ENCODE measurements at regions not wholly inside any gene's neighbourhood (a gene's known extent, or its start where the extent isn't known, plus 50 kb on each side); places are given as distances from the start of the nearest gene placed in this dataset.

DNA sequence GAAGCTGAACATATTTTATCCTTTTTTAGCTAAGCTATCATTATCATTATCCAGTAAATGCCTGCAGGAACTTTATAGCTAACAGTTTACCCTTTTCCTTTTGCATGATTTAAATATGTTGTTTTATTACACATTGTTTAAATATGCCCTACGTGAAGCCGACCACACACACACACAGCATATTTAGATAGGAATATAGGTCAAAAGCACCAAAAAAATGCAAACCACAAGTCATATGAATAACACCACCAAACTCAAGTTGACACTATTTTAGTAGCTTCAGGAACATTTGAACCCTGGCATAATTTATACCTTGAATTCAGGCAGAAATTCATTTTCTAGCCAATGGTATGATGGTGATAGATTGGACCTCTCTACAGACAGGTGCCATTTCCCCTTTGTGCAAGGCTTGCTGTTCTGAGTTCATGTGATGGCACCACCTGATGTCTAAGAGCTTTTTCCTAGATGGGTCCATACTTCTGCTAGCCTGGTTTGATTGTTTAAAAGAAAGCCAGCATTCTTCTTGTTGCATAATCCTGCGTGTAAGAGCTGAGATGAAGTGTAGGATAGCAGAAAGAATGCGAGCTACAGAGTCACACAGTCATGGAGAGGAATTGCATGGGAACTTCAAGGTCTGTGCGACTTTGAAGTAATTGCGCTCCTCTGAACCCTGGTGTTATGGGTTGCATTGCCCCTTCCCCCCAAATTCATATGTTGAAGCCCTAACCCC, 454.8 kb upstream of the SOX5 start:
- WGBS (ENCODE audit: insufficient coverage, low lambda C conversion rate), result no CpG with 5 or more reads among the region's 6 CpGs

DNA sequence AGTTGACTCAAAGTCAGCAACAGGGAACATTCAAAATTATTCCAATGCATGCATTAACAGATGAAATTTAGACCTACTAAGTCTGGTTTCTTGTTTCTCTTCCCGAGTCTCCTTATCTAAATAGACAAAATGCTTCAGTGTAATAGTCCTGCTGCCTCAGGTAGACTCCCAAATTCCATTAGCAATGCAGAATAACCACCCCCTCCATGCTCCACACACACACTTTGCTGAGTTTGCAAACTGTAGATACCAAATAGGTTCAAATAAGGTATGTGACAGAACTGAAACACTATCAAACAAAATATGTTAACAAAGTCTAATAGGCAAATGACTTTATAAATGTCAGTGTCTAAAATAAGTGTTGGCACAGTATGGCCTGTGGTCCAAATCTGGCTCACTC, 451.1 kb upstream of the SOX5 start:
- H3K4me1 ChIP-seq (ENCODE audit: control insufficient read depth, insufficient read depth, low read length), result no peaks in the 10 kb centered on the region
- WGBS (ENCODE audit: insufficient coverage, low lambda C conversion rate), result 71% methylated on average over 1 of the region's 1 CpG
- no peaks in the 10 kb centered on the region for H3K36me3 ChIP-seq (ENCODE audit: control insufficient read depth, insufficient read depth, low read length)
- no peaks in the 10 kb centered on the region for H3K27me3 ChIP-seq (ENCODE audit: control insufficient read depth, insufficient read depth, low read length)
- DNase-seq, result no peak
- no peak overlapping the region for H3K4me3 ChIP-seq (ENCODE audit: low read length)
- no peaks in the 10 kb centered on the region for H3K9me3 ChIP-seq (ENCODE audit: control insufficient read depth, low read depth, low read length)
- no peak overlapping the region for H3K27ac ChIP-seq (ENCODE audit: low read length)

More for the DNA sequence above, 454.8 kb upstream of the SOX5 start:
- Histone ChIP-seq H3K4me1 (ENCODE audit: control insufficient read depth, insufficient read depth, low read length) (no peaks in the 10 kb centered on the region), H3K27me3 (ENCODE audit: control insufficient read depth, insufficient read depth, low read length) (no peaks in the 10 kb centered on the region), H3K36me3 (ENCODE audit: control insufficient read depth, insufficient read depth, low read length) (no peaks in the 10 kb centered on the region), H3K27ac (ENCODE audit: low read length) (no peak overlapping the region), H3K4me3 (ENCODE audit: low read length) (no peak overlapping the region), H3K9me3 (ENCODE audit: control insufficient read depth, low read depth, low read length) (no peaks in the 10 kb centered on the region)
- no peak for DNase-seq

DNA sequence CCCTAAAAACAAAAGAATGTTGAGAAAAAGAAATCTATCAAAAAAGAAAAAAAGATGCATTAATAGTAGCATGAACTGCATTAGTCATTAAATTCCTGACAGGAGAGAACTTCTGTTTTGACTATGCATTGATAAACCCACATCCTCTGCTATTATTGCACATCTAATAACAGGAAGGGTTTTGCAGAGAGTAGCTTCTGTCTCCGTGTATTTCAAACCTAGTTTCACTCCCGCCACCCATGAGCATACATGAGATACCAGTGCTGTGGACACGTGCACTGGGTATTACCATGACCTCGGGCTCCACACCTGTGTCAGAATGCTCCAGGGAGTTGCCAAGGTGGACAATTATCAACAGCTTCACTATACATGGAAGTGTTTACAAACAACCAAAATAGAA, 449.1 kb upstream of the SOX5 start:
- H3K27me3 ChIP-seq (ENCODE audit: control insufficient read depth, insufficient read depth, low read length), result no peaks in the 10 kb centered on the region
- no peaks in the 10 kb centered on the region for H3K4me1 ChIP-seq (ENCODE audit: control insufficient read depth, insufficient read depth, low read length)
- no peaks in the 10 kb centered on the region for H3K36me3 ChIP-seq (ENCODE audit: control insufficient read depth, insufficient read depth, low read length)
- WGBS (ENCODE audit: insufficient coverage, low lambda C conversion rate), result no CpG with 5 or more reads among the region's 4 CpGs
- H3K4me3 ChIP-seq (ENCODE audit: low read length), result no peak overlapping the region
- no peak for DNase-seq
- H3K27ac ChIP-seq (ENCODE audit: low read length), result no peak overlapping the region
- H3K9me3 ChIP-seq (ENCODE audit: control insufficient read depth, low read depth, low read length), result no peaks in the 10 kb centered on the region

DNA sequence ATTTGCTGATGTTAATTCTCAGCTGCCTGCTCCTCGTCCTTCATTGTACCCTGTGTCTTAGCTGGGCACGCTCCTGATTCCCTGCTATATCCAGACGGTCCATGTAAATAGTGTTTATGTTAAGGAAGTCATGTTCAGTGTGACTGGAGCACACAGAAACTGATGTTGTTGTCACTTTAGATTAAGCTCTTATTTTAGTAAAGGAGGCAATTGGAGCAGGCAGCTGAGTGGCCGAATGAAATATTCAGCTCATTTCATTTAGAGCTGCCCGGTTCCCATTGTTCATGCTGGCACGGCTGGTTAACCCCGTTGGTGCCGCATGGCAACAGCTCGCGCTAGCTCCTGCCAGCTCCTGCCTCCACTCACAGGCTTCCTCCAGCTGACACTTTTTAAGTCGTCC, 446.8 kb upstream of the SOX5 start:
- WGBS (ENCODE audit: insufficient coverage, low lambda C conversion rate), result 48% methylated on average over 6 of the region's 11 CpGs
- H3K27ac ChIP-seq (ENCODE audit: low read length), result no peak overlapping the region
- DNase-seq, result no peak
- no peaks in the 10 kb centered on the region for H3K27me3 ChIP-seq (ENCODE audit: control insufficient read depth, insufficient read depth, low read length)
- H3K36me3 ChIP-seq (ENCODE audit: control insufficient read depth, insufficient read depth, low read length), result no peaks in the 10 kb centered on the region
- H3K9me3 ChIP-seq (ENCODE audit: control insufficient read depth, low read depth, low read length), result no peaks in the 10 kb centered on the region
- no peak overlapping the region for H3K4me3 ChIP-seq (ENCODE audit: low read length)
- H3K4me1 ChIP-seq (ENCODE audit: control insufficient read depth, insufficient read depth, low read length), result no peaks in the 10 kb centered on the region

DNA sequence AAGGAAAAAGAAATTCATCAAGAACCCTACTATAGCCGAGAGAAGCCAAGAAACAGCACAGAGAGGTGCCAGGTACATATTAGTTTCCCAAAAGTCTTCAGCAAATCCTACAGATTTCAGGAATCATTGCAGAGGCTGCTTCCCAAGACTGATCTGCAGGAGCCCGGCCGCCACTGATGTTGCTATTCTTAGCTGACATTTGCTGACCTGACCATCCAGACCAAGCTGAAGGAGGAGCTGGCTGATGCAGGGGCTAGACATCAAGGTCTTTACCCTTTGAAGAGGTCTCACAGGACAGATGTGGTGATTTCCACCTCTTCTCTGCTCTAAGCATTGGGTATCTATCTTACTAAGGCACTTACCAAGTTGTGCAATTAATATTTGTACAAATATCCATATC, 444.8 kb upstream of the SOX5 start:
- Histone ChIP-seq H3K36me3 (ENCODE audit: control insufficient read depth, insufficient read depth, low read length) (no peaks in the 10 kb centered on the region), H3K9me3 (ENCODE audit: control insufficient read depth, low read depth, low read length) (no peaks in the 10 kb centered on the region), H3K27ac (ENCODE audit: low read length) (no peak overlapping the region), H3K4me1 (ENCODE audit: control insufficient read depth, insufficient read depth, low read length) (no peaks in the 10 kb centered on the region), H3K4me3 (ENCODE audit: low read length) (no peak overlapping the region), H3K27me3 (ENCODE audit: control insufficient read depth, insufficient read depth, low read length) (no peaks in the 10 kb centered on the region)
- no CpG with 5 or more reads among the region's 3 CpGs for WGBS (ENCODE audit: insufficient coverage, low lambda C conversion rate)
- no peak for DNase-seq

DNA sequence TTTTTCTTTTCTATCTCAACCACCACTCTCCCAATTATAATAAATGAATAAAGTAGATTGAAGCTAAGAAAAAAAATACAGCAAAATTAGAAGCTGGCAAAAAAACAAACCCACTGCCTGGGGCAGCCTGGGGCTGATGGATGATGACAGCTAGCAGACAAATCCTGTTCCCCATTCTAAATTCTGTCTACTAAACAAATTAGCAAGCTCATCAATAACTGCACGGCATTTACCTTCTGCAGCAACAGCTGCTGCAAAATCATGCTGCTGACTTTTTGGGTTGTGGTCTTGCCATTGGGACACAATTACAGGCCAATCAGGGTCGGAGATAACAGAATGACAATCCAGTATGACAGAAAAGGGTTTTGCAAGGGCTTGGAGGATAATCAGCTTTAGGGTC, 443.6 kb upstream of the SOX5 start:
- Histone ChIP-seq H3K27me3 (ENCODE audit: control insufficient read depth, insufficient read depth, low read length) (no peaks in the 10 kb centered on the region), H3K4me3 (ENCODE audit: low read length) (no peak overlapping the region), H3K27ac (ENCODE audit: low read length) (no peak overlapping the region), H3K9me3 (ENCODE audit: control insufficient read depth, low read depth, low read length) (no peaks in the 10 kb centered on the region), H3K36me3 (ENCODE audit: control insufficient read depth, insufficient read depth, low read length) (no peaks in the 10 kb centered on the region), H3K4me1 (ENCODE audit: control insufficient read depth, insufficient read depth, low read length) (no peaks in the 10 kb centered on the region)
- no peak for DNase-seq
- WGBS (ENCODE audit: insufficient coverage, low lambda C conversion rate), result 80% methylated on average over 1 of the region's 2 CpGs

DNA sequence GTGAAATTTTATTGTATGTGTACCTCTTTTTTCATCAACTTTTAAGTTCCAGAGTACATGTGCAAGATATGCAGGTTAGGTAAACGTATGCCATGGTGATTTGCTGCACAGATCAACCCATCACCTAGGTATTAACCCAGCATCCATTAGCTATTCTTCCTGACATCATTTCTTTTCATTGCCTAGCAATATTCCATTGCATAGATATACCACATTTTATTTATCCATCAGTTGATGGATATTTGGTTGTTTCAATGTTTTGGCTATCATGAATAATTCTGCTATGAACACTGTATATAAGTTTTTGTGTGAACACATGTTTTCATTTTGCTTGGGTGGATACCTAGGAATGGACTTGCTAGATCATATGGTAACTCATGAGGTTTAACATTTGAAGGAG, 439.9 kb upstream of the SOX5 start:
- H3K27me3 ChIP-seq (ENCODE audit: control insufficient read depth, insufficient read depth, low read length), result no peaks in the 10 kb centered on the region

DNA sequence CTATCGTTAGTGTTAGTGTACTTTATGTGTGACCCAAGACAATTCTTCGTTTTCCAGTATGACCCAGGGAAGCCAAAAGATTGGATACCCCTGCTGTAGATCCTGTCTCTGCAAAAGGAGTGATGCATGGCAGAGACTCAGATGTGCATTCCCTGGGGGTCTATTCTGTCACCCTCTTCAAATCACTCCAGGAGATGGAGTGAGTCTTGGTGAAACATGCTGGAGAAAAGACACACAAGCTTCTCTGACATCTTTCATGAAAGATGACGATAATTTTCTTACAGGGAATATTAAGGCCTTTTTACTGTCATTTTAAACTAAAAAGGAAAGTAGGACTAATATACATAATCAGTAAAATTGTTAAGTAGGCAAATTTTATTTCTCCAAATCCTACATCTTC, 437.9 kb upstream of the SOX5 start:
- Histone ChIP-seq H3K4me3 (ENCODE audit: low read length) (no peak overlapping the region), H3K27ac (ENCODE audit: low read length) (no peak overlapping the region), H3K4me1 (ENCODE audit: control insufficient read depth, insufficient read depth, low read length) (no peaks in the 10 kb centered on the region), H3K27me3 (ENCODE audit: control insufficient read depth, insufficient read depth, low read length) (no peaks in the 10 kb centered on the region), H3K9me3 (ENCODE audit: control insufficient read depth, low read depth, low read length) (no peaks in the 10 kb centered on the region), H3K36me3 (ENCODE audit: control insufficient read depth, insufficient read depth, low read length) (no peaks in the 10 kb centered on the region)
- no peak for DNase-seq
- WGBS (ENCODE audit: insufficient coverage, low lambda C conversion rate), result 80% methylated on average over 1 of the region's 3 CpGs

More for the DNA sequence above, 439.9 kb upstream of the SOX5 start:
- Histone ChIP-seq H3K36me3 (ENCODE audit: control insufficient read depth, insufficient read depth, low read length) (no peaks in the 10 kb centered on the region), H3K9me3 (ENCODE audit: control insufficient read depth, low read depth, low read length) (no peaks in the 10 kb centered on the region), H3K4me1 (ENCODE audit: control insufficient read depth, insufficient read depth, low read length) (no peaks in the 10 kb centered on the region), H3K4me3 (ENCODE audit: low read length) (no peak overlapping the region), H3K27ac (ENCODE audit: low read length) (no peak overlapping the region)
- no CpG with 5 or more reads among the region's 1 CpG for WGBS (ENCODE audit: insufficient coverage, low lambda C conversion rate)
- no peak for DNase-seq

DNA sequence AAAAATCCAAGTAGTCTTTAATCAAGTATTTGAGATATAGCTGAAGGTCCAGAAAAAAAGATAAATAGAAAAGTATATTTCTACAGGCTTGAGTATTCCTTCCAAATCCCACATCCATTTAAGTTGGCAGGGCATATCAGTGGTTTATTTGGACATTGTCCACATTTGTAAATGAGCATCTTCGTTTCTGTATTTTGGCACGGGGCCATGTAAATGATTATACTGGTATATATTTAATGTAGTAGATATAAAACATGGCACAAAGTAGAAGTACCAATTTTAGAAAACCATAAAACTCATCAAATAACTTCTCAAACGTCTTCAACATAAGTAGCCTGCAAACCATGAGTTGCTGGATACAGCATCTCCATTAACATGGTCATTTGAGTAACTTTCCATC, 437.4 kb upstream of the SOX5 start:
- DNase-seq, result no peak
- Histone ChIP-seq H3K4me3 (ENCODE audit: low read length) (no peak overlapping the region), H3K27ac (ENCODE audit: low read length) (no peak overlapping the region), H3K36me3 (ENCODE audit: control insufficient read depth, insufficient read depth, low read length) (no peaks in the 10 kb centered on the region), H3K9me3 (ENCODE audit: control insufficient read depth, low read depth, low read length) (no peaks in the 10 kb centered on the region), H3K27me3 (ENCODE audit: control insufficient read depth, insufficient read depth, low read length) (no peaks in the 10 kb centered on the region), H3K4me1 (ENCODE audit: control insufficient read depth, insufficient read depth, low read length) (no peaks in the 10 kb centered on the region)
- WGBS (ENCODE audit: insufficient coverage, low lambda C conversion rate), result no CpG with 5 or more reads among the region's 3 CpGs

DNA sequence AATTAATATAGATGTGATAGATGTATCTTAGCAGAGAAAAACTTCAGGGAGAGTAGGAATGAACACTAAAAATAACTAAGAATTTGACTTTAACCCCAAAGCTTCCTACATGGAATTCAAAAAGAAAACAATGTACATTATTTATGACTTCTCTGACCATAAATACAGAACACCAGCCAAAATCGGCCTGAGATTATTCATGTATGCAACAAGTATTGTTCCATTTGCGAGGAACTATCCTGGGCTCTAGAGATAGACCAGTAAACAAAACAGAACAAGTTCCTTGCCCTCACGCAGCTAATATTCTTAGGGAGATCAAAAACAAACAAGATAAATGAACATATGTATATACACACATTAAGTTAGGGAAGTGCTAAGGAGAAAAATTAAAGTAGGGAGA, 432.3 kb upstream of the SOX5 start:
- Histone ChIP-seq H3K27me3 (ENCODE audit: control insufficient read depth, insufficient read depth, low read length) (no peaks in the 10 kb centered on the region), H3K27ac (ENCODE audit: low read length) (no peak overlapping the region), H3K36me3 (ENCODE audit: control insufficient read depth, insufficient read depth, low read length) (no peaks in the 10 kb centered on the region), H3K9me3 (ENCODE audit: control insufficient read depth, low read depth, low read length) (no peaks in the 10 kb centered on the region), H3K4me3 (ENCODE audit: low read length) (no peak overlapping the region), H3K4me1 (ENCODE audit: control insufficient read depth, insufficient read depth, low read length) (no peaks in the 10 kb centered on the region)
- DNase-seq, result no peak
- WGBS (ENCODE audit: insufficient coverage, low lambda C conversion rate), result 90% methylated on average over 2 of the region's 3 CpGs

DNA sequence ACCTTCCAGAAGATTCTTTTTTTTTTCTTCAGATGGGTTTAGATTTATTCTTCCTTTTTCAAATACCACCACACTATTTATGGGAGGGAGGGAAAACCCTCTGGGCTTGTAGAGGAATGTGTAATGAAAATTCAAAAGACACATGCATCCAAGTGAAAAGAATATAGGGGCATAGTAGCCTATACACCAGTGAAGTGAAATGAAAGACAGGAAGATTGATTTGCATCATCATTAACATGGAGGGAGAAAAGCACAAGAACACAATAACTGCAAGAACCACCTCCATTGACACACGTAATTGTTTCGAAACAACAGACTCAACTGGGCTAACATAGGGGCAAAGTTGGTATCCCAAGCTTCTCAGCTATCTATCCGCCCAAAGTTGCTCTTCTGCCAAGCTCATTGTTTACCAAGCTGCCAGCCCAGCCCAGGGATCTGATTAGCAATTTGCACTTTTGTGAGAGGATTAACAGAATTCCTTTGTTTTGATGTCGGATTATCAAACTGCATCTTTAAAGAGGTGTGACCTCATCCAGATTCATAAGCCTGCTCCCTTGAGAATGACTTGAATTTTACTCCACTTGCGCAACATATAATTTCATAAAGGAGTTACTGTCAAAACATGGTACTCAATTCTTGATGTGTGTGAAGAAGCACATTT, 430.5 kb upstream of the SOX5 start:
- 76% methylated on average over 2 of the region's 5 CpGs for WGBS (ENCODE audit: insufficient coverage, low lambda C conversion rate)

More for the DNA sequence above, 430.5 kb upstream of the SOX5 start:
- Histone ChIP-seq H3K4me1 (ENCODE audit: control insufficient read depth, insufficient read depth, low read length) (no peaks in the 10 kb centered on the region), H3K36me3 (ENCODE audit: control insufficient read depth, insufficient read depth, low read length) (no peaks in the 10 kb centered on the region), H3K4me3 (ENCODE audit: low read length) (no peak overlapping the region), H3K9me3 (ENCODE audit: control insufficient read depth, low read depth, low read length) (no peaks in the 10 kb centered on the region), H3K27me3 (ENCODE audit: control insufficient read depth, insufficient read depth, low read length) (no peaks in the 10 kb centered on the region), H3K27ac (ENCODE audit: low read length) (no peak overlapping the region)
- no peak for DNase-seq
